ENCODE measurements at regions not wholly inside any gene's neighbourhood (a gene's known extent, or its start where the extent isn't known, plus 50 kb on each side); places are given as distances from the start of the nearest gene placed in this dataset.
A peak's percentile ranks its signal among the peaks of the same experiment; 100 is the strongest.
"Not testable (repeated sequence)": the region's sequence is repeated elsewhere in the genome, so short reads cannot be mapped to it uniquely, and the experiment has no call there.

DNA sequence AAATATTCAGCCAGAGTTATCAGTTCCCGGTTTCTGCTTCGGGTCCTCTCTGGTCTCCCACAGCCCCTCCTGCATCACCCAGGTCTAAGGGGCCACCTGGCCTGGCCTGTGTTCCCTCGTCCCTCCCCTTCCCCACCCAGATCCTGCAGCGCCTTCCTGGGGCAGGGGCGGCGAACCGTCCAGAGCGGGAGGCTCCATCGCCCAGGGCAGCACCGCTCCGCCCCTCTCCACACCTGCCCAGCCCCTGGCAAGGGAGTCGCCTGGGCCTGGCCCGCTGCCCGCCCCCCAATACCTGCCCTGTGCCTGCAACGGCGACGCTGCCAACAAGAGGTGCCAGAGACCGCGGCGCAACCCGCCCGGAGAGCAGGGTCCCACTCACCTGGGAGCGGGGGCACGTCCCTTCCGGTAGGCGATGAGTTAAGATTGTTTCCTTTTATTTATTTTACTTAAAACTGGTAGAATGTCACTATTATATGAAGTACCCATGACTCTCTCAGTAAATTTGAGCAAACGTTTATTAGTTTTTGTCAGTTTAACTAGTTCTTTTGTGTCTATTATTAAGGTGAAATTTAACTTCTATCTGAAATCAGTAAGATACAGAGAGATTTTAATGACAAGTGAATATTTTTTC, 1641.1 kb downstream of the SPATA31A7 start:
- H3K36me3 Mint-ChIP-seq (ENCODE audit: insufficient read depth, unreplicated experiment); intact Hi-C loops (cut with micrococcal nuclease); POLR2A ChIA-PET; BruUV-seq (replicated peaks); H3K4me1 Mint-ChIP-seq (ENCODE audit: insufficient read depth, unreplicated experiment); H3K4me3 Mint-ChIP-seq (ENCODE audit: unreplicated experiment); H3K9me3 Mint-ChIP-seq (ENCODE audit: unreplicated experiment); DNase-seq (ENCODE audit: unreplicated experiment); H3K27ac Mint-ChIP-seq (ENCODE audit: low read depth, unreplicated experiment); CTCF ChIA-PET; H3K27me3 Mint-ChIP-seq (ENCODE audit: insufficient read depth, unreplicated experiment): not testable (repeated sequence)

DNA sequence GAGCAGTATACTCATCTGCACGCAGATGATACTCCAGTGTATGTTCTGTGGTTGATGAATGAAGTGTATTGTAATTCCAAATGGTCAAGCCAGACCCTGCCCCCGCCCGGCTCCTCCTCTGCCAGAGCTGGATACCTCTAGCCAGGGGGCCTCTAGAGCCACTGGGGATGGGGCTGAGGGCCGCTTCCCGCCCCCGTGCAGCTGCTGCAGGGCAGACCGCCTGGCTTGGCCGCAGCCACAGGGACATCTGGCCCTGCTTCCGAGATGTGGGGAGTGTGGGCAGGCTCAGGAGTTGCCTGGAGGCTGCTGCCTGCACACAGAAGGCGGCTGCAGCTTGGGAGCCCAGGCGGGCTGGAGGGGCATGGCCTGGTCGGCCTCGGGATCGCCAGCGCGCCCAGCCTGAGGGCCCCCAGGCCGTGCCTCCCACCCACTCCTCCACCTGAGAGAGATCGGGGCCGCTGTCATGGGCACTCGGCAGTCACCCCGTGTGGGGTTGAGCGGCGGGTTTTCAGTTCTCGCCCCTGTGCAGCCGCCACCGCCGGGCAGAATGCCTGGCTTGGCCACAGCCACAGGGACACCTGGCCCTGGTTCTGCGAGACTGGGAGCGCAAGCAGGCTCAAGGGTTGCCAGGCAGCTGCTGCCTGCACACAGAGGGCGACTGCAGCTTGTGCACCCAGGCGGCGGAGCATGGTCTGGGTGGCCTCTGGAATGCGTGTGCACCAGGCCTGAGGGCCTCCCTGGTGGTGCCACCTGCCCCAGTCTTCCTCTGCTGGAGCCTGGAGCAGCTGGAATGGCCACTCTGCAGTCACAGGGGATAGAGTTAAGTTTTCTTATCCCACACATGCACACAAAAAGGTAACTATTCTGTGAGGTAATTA, 1643.7 kb downstream of the SPATA31A7 start:
- H3K4me1 Mint-ChIP-seq (ENCODE audit: insufficient read depth, unreplicated experiment); H3K4me3 Mint-ChIP-seq (ENCODE audit: unreplicated experiment); POLR2A ChIA-PET; H3K9me3 Mint-ChIP-seq (ENCODE audit: unreplicated experiment); DNase-seq (ENCODE audit: unreplicated experiment); H3K36me3 Mint-ChIP-seq (ENCODE audit: insufficient read depth, unreplicated experiment); BruUV-seq (replicated peaks); H3K27ac Mint-ChIP-seq (ENCODE audit: low read depth, unreplicated experiment); intact Hi-C loops (cut with micrococcal nuclease); H3K27me3 Mint-ChIP-seq (ENCODE audit: insufficient read depth, unreplicated experiment); CTCF ChIA-PET: not testable (repeated sequence)

DNA sequence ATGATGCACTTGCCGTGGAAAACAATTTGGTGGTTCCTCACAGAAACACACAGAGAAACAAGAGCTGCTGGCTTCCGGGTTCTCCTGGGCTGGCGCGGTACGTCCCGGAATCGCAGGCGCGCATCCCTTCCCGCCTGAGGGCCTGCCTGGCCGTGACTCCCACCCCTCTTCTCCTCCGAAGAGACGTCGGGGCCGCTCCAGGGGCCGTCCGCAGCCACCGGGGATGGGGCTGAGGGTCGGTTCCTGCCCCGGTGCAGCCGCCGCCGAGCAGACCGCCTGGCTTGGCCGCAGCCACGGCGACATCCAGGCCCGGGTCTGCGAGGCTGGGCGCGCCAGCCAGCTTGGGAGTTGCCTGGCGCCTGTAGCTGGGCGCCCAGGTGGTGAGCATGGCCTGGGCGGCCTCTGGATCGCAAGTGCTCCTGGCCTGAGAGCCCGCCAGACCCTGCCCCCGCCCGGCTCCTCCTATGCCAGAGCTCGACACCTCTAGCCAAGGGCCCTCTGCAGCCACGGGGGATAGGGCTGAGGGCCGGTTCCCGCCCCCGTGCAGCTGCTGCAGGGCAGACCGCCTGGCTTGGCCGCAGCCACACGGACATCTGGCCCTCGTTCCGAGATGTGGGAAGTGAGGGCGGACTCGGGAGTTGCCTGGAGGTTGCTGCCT, 1647.5 kb downstream of the SPATA31A7 start:
- POLR2A ChIA-PET; H3K9me3 Mint-ChIP-seq (ENCODE audit: unreplicated experiment); CTCF ChIA-PET; H3K27me3 Mint-ChIP-seq (ENCODE audit: insufficient read depth, unreplicated experiment); DNase-seq (ENCODE audit: unreplicated experiment); H3K27ac Mint-ChIP-seq (ENCODE audit: low read depth, unreplicated experiment); H3K36me3 Mint-ChIP-seq (ENCODE audit: insufficient read depth, unreplicated experiment); intact Hi-C loops (cut with micrococcal nuclease); H3K4me1 Mint-ChIP-seq (ENCODE audit: insufficient read depth, unreplicated experiment); BruUV-seq (replicated peaks): not testable (repeated sequence)
- peak overlapping the region; percentile 78 for H3K4me3 Mint-ChIP-seq (ENCODE audit: unreplicated experiment)

- CTCF ChIA-PET; H3K27ac Mint-ChIP-seq (ENCODE audit: low read depth, unreplicated experiment); BruUV-seq (replicated peaks); H3K4me1 Mint-ChIP-seq (ENCODE audit: insufficient read depth, unreplicated experiment); H3K9me3 Mint-ChIP-seq (ENCODE audit: unreplicated experiment); POLR2A ChIA-PET; intact Hi-C loops (cut with micrococcal nuclease); H3K36me3 Mint-ChIP-seq (ENCODE audit: insufficient read depth, unreplicated experiment): not testable (repeated sequence)
- Mint-ChIP-seq H3K27me3 (ENCODE audit: insufficient read depth, unreplicated experiment) (peaks cover 14% of the 10 kb centered on the region), H3K4me3 (ENCODE audit: unreplicated experiment) (peak overlapping the region; percentile 78)
- DNase-seq (ENCODE audit: unreplicated experiment) = peak; percentile 78
Observed at GRCh38 chr9:62838024-62838718, 1648.3 kb downstream of the SPATA31A7 start.

GRCh38 chr9:62839168-62839567, 1649.3 kb downstream of the SPATA31A7 start:
- DNase-seq (ENCODE audit: unreplicated experiment); H3K36me3 Mint-ChIP-seq (ENCODE audit: insufficient read depth, unreplicated experiment); H3K4me3 Mint-ChIP-seq (ENCODE audit: unreplicated experiment); POLR2A ChIA-PET; intact Hi-C loops (cut with micrococcal nuclease); BruUV-seq (replicated peaks); H3K9me3 Mint-ChIP-seq (ENCODE audit: unreplicated experiment); CTCF ChIA-PET; H3K4me1 Mint-ChIP-seq (ENCODE audit: insufficient read depth, unreplicated experiment); H3K27ac Mint-ChIP-seq (ENCODE audit: low read depth, unreplicated experiment): not testable (repeated sequence)
- H3K27me3 Mint-ChIP-seq (ENCODE audit: insufficient read depth, unreplicated experiment) = peaks cover 19% of the 10 kb centered on the region

DNA sequence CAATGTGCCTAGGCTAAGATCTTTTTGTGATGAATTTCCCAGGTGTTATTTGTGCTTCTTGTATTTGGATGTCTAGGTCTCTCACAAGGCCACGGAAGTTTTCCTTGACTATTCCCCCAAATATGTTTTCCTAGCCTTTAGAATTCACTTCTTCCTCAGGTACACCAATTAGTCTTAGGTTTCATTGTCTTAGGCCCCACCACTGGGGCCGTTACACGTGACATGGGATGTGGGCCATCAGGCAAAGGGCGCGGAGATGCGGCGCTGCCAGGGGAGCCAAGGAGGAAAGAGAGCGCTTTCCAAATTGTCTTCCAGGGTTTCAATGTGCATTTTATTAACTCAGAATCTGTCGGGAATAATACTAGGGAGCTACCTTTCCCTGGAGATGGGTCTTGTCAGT, 1653.3 kb downstream of the SPATA31A7 start:
- DNase-seq (ENCODE audit: unreplicated experiment); H3K36me3 Mint-ChIP-seq (ENCODE audit: insufficient read depth, unreplicated experiment); H3K4me3 Mint-ChIP-seq (ENCODE audit: unreplicated experiment); intact Hi-C loops (cut with micrococcal nuclease); CTCF ChIA-PET; H3K27ac Mint-ChIP-seq (ENCODE audit: low read depth, unreplicated experiment); POLR2A ChIA-PET; BruUV-seq (replicated peaks); H3K9me3 Mint-ChIP-seq (ENCODE audit: unreplicated experiment); H3K4me1 Mint-ChIP-seq (ENCODE audit: insufficient read depth, unreplicated experiment): not testable (repeated sequence)
- peaks cover 19% of the 10 kb centered on the region for H3K27me3 Mint-ChIP-seq (ENCODE audit: insufficient read depth, unreplicated experiment)

DNA sequence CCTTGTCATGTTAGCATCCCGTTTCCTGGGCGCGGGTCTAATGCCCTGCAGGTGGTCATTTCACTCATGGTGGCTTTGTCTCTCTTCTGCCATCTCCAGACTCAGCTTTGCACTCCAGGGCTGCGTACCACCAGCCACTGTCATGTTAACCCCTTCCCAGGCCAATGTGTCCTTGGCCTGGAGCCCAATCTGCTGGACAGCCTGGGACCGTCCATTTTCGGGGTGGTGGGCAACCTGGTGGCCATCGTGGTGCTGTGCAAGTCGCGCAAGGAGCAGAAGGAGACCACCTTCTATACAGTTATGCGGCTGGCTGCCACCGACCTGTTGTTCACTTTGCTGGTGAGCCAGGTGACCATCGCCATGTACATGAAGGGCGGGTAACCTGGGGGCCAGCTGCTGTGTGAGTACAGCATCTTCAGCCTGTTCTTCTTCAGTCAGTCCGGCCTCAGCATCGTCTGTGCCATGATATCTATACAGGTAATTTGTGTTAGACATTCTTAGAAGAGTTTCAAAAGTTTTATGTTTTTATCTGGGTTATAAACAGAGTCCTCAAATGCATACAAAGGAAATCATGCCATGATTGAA, 1654.0 kb downstream of the SPATA31A7 start:
- DNase-seq (ENCODE audit: unreplicated experiment); H3K4me1 Mint-ChIP-seq (ENCODE audit: insufficient read depth, unreplicated experiment); BruUV-seq (replicated peaks); H3K27ac Mint-ChIP-seq (ENCODE audit: low read depth, unreplicated experiment); intact Hi-C loops (cut with micrococcal nuclease); H3K36me3 Mint-ChIP-seq (ENCODE audit: insufficient read depth, unreplicated experiment); H3K9me3 Mint-ChIP-seq (ENCODE audit: unreplicated experiment); POLR2A ChIA-PET; CTCF ChIA-PET; H3K4me3 Mint-ChIP-seq (ENCODE audit: unreplicated experiment): not testable (repeated sequence)
- peaks cover 19% of the 10 kb centered on the region for H3K27me3 Mint-ChIP-seq (ENCODE audit: insufficient read depth, unreplicated experiment)

DNA sequence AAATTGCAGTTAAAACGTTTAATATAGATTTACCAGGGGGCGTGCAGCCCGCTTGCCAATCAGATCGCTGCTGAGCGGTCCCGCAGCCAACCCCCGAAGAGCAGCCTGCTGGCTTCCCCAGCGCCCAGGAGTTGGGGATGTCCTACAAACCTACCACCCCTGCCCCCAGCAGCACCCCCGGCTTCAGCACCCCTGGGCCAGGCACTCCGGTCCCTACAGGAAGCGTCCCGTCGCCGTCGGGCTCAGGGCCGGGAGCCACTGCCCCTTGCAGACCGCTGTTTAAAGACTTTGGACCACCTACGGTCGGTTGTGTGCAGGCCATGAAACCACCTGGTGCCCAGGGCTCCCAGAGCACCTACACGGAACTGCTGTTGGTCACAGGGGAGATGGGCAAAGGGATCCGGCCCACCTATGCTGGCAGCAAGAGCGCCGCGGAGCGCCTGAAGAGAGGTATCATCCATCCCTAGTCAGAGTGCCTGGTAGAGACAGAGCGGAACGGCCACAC, 1654.9 kb downstream of the SPATA31A7 start:
- CTCF ChIA-PET; DNase-seq (ENCODE audit: unreplicated experiment); intact Hi-C loops (cut with micrococcal nuclease); H3K4me1 Mint-ChIP-seq (ENCODE audit: insufficient read depth, unreplicated experiment); H3K36me3 Mint-ChIP-seq (ENCODE audit: insufficient read depth, unreplicated experiment); POLR2A ChIA-PET; H3K27ac Mint-ChIP-seq (ENCODE audit: low read depth, unreplicated experiment); H3K4me3 Mint-ChIP-seq (ENCODE audit: unreplicated experiment); BruUV-seq (replicated peaks); H3K9me3 Mint-ChIP-seq (ENCODE audit: unreplicated experiment): not testable (repeated sequence)
- H3K27me3 Mint-ChIP-seq (ENCODE audit: insufficient read depth, unreplicated experiment) = peaks cover 19% of the 10 kb centered on the region

Measured in MCF 10A (cell line).